Transverse colon (tissue), 4 donors: ENCODE measurements at regions not wholly inside any gene's neighbourhood (a gene's known extent, or its start where the extent isn't known, plus 50 kb on each side); places are given as distances from the start of the nearest gene placed in this dataset.
A peak's percentile ranks its signal among the peaks of the same experiment; 100 is the strongest.

Source experiments
- DNase-seq: peaks from one replicate; pipeline ENCODE4 v3.0.0-alpha.2; 2019
- H3K27ac ChIP-seq, 4 donors: fragments of 200-600 bp; sonication (generic); 2 replicates each; pipeline ENCODE4 v1.5.1; 2016 to 2018; ENCODE audit warnings: inconsistent platforms in 4 of 4
- H3K27me3 ChIP-seq: fragments of 200-600 bp; sonication (generic); 2 replicates; pipeline ENCODE4 v1.5.1; 2017; ENCODE audit warnings: inconsistent platforms
- H3K36me3 ChIP-seq, 4 donors: fragments of 200-600 bp; sonication (generic); 2 replicates each; pipeline ENCODE4 v1.5.1; 2017 to 2019; ENCODE audit warnings: inconsistent platforms in 4 of 4
- H3K4me1 ChIP-seq, 4 donors: fragments of 200-600 bp; sonication (generic); 2 replicates each; pipeline ENCODE4 v1.5.1; 2017 to 2020; ENCODE audit warnings: inconsistent platforms in 4 of 4
- H3K4me3 ChIP-seq, 4 donors: fragments of 200-600 bp; sonication (generic); 1 replicate in 1 of 4; 2 replicates in 3 of 4; pipeline versions ENCODE4 v1.5.1 to v1.6.1; 2017 to 2019; ENCODE audit warnings: inconsistent platforms in 4 of 4
- H3K9me3 ChIP-seq, 2 donors: fragments of 200-600 bp; sonication (generic); 2 replicates each; pipeline ENCODE4 v1.5.1; 2017 to 2019; ENCODE audit warnings: inconsistent platforms in 2 of 2
- CTCF ChIP-seq, 5 experiments: fragments of 200-600 bp in 3 of 5; fragments of 450-650 bp in 2 of 5; sonication (generic) in 3 of 5; IDR thresholded peaks; 1 replicate in 2 of 5; 2 replicates in 3 of 5; pipeline ENCODE4 v1.5.1; 2016 to 2017; ENCODE audit warnings: antibody characterized with exemption in 5 of 5, inconsistent platforms in 3 of 5, mild to moderate bottlenecking in 2 of 5, moderate library complexity in 1 of 5
- EP300 ChIP-seq: sonication (generic); formaldehyde crosslinking; IDR thresholded peaks from one replicate; pipeline ENCODE4 v1.6.1; 2017; ENCODE audit warnings: antibody characterized with exemption, low read depth
- POLR2A ChIP-seq: fragments of 450-650 bp; IDR thresholded peaks from one replicate; pipeline ENCODE4 v1.6.1; 2016; ENCODE audit warnings: antibody characterized with exemption, mild to moderate bottlenecking, moderate library complexity
- POLR2AphosphoS5 ChIP-seq, 3 donors: sonication (generic); formaldehyde crosslinking; IDR thresholded peaks; one replicate each; pipeline ENCODE4 v1.6.1; 2016; ENCODE audit warnings: antibody characterized with exemption in 3 of 3
- WGBS, 2 donors: methylation state at CpG; one replicate each; pipeline ENCODE4 v1.1.5; 2018; ENCODE audit warnings: low coverage in 1 of 2; 5-methylcytosine and 5-hydroxymethylcytosine counted together
- in situ Hi-C, 4 donors: fragments of 200-750 bp; cut with MboI; loops; one replicate each; pipeline versions ENCODE4 v1.15.0 to v1.15.1; 2017; ENCODE audit warnings: low sequenced_read_pairs in 3 of 4, low pct_ligation_motif_present in 1 of 4, low pct_unique_long_range_greater_than_20kb in 1 of 4
- intact Hi-C: fragments of 100-400 bp; cut with DNase I; formaldehyde crosslinking; loops from one replicate; pipeline ENCODE4 v1.15.1; 2023; ENCODE audit warnings: low total_unique reads

GRCh38 chr6:27757307-27757706 is 154.9 kb downstream of the OR2B2 start:
- Histone ChIP-seq H3K27ac (peak overlapping the region in 3 of 4 donors; percentile 62 to 72 (median 67)), H3K27me3 (peaks cover 5% of the 10 kb centered on the region), H3K9me3 (no peaks in the 10 kb centered on the region), H3K4me1 (peaks cover 3 to 26% (median 12%) of the 10 kb centered on the region in 4 donors), H3K36me3 (no peaks in the 10 kb centered on the region), H3K4me3 (peak overlapping the region; percentile 18 to 59 (median 46))
- WGBS, 2 donors, result 18% methylated on average over 29 of the region's 30 CpGs; no CpG with 5 or more reads in 1 of the 2 donors
- no peak for TF ChIP-seq EP300
- TF ChIP-seq CTCF (IDR thresholded peaks at IDR 0.05), result peak in 1 of 5 experiments; percentile 5
- no peak for TF ChIP-seq POLR2AphosphoS5 (IDR thresholded peaks at IDR 0.05)
- TF ChIP-seq POLR2A, result peak; percentile 31
- in situ Hi-C loops, result loop anchor here in 3 of 4 donors (10.0 to 25.0 kb wide), 3 partner anchors 243 to 445 kb away; partner anchors contain the start of gene POM121L2 (in 1 of the 3)
- peak; percentile 70 for DNase-seq
- intact Hi-C loops, result no loop called here

GRCh38 chr6:27755768-27756167 is 156.4 kb downstream of the OR2B2 start:
- 86 to 92% methylated on average over 2 to 4 of the region's 4 CpGs for WGBS, 2 donors
- DNase-seq, result no peak
- H3K4me1 ChIP-seq, result peaks cover 3 to 26% (median 12%) of the 10 kb centered on the region in 4 donors
- no peak overlapping the region for H3K27ac ChIP-seq
- no peaks in the 10 kb centered on the region for H3K9me3 ChIP-seq
- intact Hi-C loops, result no loop called here
- in situ Hi-C loops, result loop anchor here in 3 of 4 donors (10.0 to 25.0 kb wide), 3 partner anchors 241 to 443 kb away; partner anchors contain the start of gene POM121L2 (in 1 of the 3)
- H3K27me3 ChIP-seq, result peaks cover 5% of the 10 kb centered on the region
- no peak for TF ChIP-seq CTCF (IDR thresholded peaks at IDR 0.05)
- no peaks in the 10 kb centered on the region for H3K36me3 ChIP-seq
- H3K4me3 ChIP-seq, result no peak overlapping the region

GRCh38 chr6:27754408-27754782 is 157.8 kb downstream of the OR2B2 start:
- H3K27ac ChIP-seq, result peak overlapping the region in 3 of 4 donors; percentile 18 to 96 (median 51)
- H3K4me3 ChIP-seq, result peak overlapping the region in 2 of 4 donors; percentile 66 to 92
- H3K27me3 ChIP-seq, result peaks cover 5% of the 10 kb centered on the region
- no peaks in the 10 kb centered on the region for H3K9me3 ChIP-seq
- H3K36me3 ChIP-seq, result no peaks in the 10 kb centered on the region
- intact Hi-C loops, result no loop called here
- in situ Hi-C loops, result loop anchor here in 3 of 4 donors (10.0 to 25.0 kb wide), 3 partner anchors 240 to 442 kb away; partner anchors contain the start of gene POM121L2 (in 1 of the 3)
- DNase-seq, result no peak
- H3K4me1 ChIP-seq, result peaks cover 3 to 26% (median 12%) of the 10 kb centered on the region in 4 donors
- 9 to 18% methylated on average over 1 of the region's 1 CpG for WGBS, 2 donors
- TF ChIP-seq EP300 (no peak), POLR2AphosphoS5 (IDR thresholded peaks at IDR 0.05) (no peak), POLR2A (no peak), CTCF (IDR thresholded peaks at IDR 0.05) (no peak)

GRCh38 chr6:27753668-27754407 is 158.4 kb downstream of the OR2B2 start:
- peaks cover 3 to 26% (median 12%) of the 10 kb centered on the region in 4 donors for H3K4me1 ChIP-seq
- DNase-seq, result peak; percentile 79
- peak overlapping the region; percentile 89 to 96 (median 92) for H3K27ac ChIP-seq
- H3K9me3 ChIP-seq, result no peaks in the 10 kb centered on the region
- H3K4me3 ChIP-seq, result peak overlapping the region in 3 of 4 donors; percentile 66 to 92 (median 85)
- in situ Hi-C loops (loop anchor here in 3 of 4 donors (10.0 to 25.0 kb wide), 3 partner anchors 239 to 442 kb away; partner anchors contain the start of gene POM121L2 (in 1 of the 3)), intact Hi-C loops (no loop called here)
- no peaks in the 10 kb centered on the region for H3K36me3 ChIP-seq
- TF ChIP-seq POLR2AphosphoS5 (IDR thresholded peaks at IDR 0.05) (peak in 2 of 3 donors; percentile 37 to 41), CTCF (IDR thresholded peaks at IDR 0.05) (peak in 2 of 5 experiments; percentile 22 to 25), POLR2A (no peak)
- H3K27me3 ChIP-seq, result peaks cover 5% of the 10 kb centered on the region
- 0 to 1% methylated on average over 3 to 12 of the region's 12 CpGs for WGBS, 2 donors
